Erythroblast (primary cell): ENCODE measurements at regions not wholly inside any gene's neighbourhood (a gene's known extent, or its start where the extent isn't known, plus 50 kb on each side); places are given as distances from the start of the nearest gene placed in this dataset.

Source experiments
- DNase-seq, 2 experiments: peaks; one replicate each; lab custom pipeline; 2025; lab: John Stamatoyannopoulos, UW
- GATA1 ChIP-seq: IDR thresholded peaks from 2 replicates; pipeline ENCODE4 v1.6.1; 2011; ENCODE audit warnings: low read depth, mild to moderate bottlenecking, control low read depth, low read length, moderate library complexity
- POLR2A ChIP-seq: IDR thresholded peaks from 2 replicates; pipeline ENCODE4 v1.6.1; 2011; ENCODE audit warnings: mild to moderate bottlenecking, low read length

DNA sequence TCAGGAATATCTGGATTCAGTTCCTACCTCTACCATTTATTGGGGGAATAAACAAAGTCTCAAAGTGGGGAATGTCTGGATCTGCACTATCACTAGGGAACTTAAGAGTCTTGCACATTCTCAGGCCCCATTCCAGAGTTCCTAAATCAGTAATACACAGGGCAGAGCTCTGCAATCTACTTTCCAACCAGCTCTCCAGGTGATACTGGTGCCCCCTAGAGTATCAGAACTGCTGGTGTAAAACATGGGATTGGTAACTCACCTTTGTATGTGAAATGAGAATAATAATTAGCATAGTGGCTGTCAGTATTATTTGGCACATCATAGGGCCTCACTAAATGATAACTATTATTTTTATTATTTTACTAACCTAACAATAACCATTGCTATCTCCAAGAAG lies 278.8 kb upstream of the IMPG1 start:
- DNase-seq, result no peak
- TF ChIP-seq POLR2A, result no peak

GRCh38 chr6:76347539-76347938 lies 275.1 kb upstream of the IMPG1 start:
- DNase-seq, result no peak
- TF ChIP-seq GATA1, result no peak
- no peak for TF ChIP-seq POLR2A

DNA sequence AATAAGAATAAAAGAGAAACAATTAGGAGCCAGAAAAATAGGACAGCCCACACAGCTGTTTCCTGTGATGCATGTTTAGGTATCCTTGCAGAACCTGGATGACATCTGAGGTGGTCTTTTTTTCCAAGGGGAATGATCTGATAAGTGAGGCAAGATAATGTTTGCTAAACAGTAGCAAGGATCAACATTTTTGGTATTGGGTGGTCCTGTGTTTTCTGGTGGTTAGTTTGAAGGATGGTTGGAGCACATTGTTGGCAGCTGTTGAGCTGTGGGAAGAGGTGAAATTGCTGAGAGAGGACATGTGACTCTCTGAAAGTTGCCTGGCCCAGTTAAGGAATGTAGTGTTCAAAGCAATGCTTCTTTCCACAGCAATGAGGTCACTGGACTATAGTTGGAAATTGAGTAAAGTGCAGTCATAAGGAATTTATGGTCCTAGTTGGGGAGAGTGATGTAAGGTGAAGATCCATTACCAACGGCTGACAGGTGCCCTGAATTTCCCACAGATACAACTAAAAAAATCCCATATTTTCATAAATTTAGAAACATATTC lies 270.2 kb upstream of the IMPG1 start:
- no peak for DNase-seq
- no peak for TF ChIP-seq POLR2A
- TF ChIP-seq GATA1, result no peak

GRCh38 chr6:76330031-76330430 lies 257.6 kb upstream of the IMPG1 start:
- no peak for DNase-seq
- TF ChIP-seq POLR2A, result no peak
- no peak for TF ChIP-seq GATA1

DNA sequence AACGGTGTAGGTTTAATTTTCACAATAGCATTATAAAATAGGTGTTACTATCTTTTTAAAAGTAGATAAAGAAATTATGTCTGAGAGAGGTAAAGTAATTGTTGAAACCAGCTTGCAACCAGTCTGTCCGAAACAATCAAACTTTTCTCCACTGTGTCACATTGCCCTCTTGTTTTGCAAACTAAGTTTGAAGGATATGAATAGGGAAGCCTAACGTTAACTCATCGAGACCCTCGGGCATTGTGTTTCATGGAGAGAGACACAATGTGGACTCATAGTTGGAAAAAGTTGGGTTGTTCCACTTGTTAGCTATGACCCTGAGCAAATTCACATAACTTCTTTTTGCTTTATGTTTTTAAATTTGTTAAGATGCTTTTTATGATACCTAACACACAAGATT lies 254.4 kb upstream of the IMPG1 start:
- TF ChIP-seq POLR2A (no peak), GATA1 (no peak)
- no peak for DNase-seq
